NCI-H446 (cell line): ENCODE measurements at regions not wholly inside any gene's neighbourhood (a gene's known extent, or its start where the extent isn't known, plus 50 kb on each side); places are given as distances from the start of the nearest gene placed in this dataset.
"Not testable (repeated sequence)": the region's sequence is repeated elsewhere in the genome, so short reads cannot be mapped to it uniquely, and the experiment has no call there.

Experiments used
- DNase-seq, 2 experiments: peaks; one replicate each; lab custom pipeline; 2025; lab: John Stamatoyannopoulos, UW

DNA sequence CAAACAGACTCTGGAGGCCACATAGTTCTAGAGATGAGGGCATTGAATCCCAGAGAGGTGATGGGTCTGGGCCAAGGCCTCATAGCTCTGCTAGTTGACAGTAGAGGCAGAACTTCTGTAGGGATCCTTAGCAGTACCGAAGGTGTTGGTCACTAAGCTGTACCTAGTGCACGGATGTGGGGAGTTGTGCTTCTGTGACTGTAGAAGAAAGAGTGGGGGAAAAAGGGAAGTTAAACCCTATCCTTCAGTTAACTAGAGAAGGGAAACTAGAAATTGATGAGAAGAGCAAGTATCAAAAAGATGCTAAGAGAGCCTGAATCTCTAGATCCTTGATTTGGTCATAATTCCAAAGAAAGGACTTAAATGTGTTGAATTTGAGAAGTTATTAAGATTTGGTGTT lies 186.7 kb downstream of the NFKBIZ start:
- no peak for DNase-seq

GRCh38 chr3:102036472-102036871 lies 187.2 kb downstream of the NFKBIZ start:
- DNase-seq = no peak

GRCh38 chr3:102037209-102037608 lies 187.9 kb downstream of the NFKBIZ start:
- no peak for DNase-seq

GRCh38 chr3:102037791-102038190 lies 188.5 kb downstream of the NFKBIZ start:
- no peak for DNase-seq

- DNase-seq = no peak
Measured at GRCh38 chr3:102038477-102039142, 189.3 kb downstream of the NFKBIZ start.

GRCh38 chr3:102040144-102040543 lies 190.8 kb downstream of the NFKBIZ start:
- not testable (repeated sequence) for DNase-seq

DNA sequence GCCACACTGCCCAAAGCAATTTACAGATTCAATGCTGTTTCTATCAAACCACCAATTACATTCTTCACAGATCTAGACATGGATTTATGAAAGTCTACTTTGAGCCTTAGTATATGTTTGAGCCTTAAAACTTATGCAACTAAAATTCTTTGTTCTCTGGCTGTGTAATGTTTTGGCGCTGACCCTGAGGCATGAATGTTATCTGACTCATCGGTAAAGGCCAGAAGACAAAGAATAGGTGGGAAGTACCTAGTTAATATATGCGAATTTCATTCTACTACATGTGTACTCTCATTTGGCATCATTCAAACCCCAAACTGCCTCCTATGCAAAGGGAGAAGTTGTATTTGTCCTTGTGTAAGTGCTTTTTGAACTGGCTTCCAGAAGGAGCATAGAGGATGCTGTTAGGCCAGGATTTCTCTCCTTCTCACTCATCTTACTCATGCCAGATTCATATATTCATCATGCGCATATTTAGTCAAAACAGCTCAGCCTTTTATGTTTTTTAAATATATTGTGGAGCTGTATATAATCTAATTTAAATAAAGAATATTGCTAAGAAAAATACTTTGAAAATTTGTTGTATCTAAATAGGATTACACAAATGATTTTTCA lies 204.2 kb downstream of the NFKBIZ start:
- DNase-seq = no peak

- no peak for DNase-seq
Measured at GRCh38 chr3:102054543-102055080, 205.3 kb downstream of the NFKBIZ start.

- DNase-seq = no peak
Measured at GRCh38 chr3:102057781-102058421, 208.6 kb downstream of the NFKBIZ start.

DNA sequence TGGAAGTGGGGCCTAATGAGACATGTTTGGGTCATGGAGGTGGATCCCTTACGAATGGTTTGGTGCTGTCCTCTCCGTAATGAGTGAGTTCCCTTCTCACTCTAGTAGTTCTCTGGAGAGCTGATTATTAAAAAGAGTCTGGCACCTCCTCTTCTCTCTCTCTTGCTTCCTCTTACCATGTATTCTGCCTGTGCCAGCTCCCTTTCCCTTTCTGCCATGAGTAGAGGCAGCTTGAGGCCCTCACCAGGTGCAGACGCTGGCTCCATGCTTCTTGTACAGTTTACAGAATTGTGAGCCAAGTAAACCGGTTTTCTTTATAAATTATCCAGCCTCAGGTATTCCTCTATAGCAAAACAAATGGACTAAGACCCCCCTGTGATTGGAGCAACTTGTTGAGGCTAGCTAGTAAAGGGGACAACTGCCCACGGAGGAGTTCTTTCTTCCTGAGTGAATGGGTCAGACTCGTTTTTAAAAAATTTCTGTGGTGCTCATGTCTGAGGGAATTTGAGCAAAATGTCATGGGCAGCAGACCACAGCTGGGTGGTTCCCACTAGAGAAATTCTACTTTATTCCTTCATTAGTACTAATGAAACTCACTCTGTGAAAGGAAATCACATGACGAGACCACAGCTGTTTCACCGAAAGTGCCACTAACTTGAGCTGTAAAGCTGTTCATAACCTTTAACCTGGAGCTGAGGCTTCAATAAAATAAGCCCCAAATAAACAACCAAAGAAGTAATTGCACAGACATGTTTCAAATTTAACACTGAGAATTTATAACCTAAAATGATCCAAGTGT lies 210.0 kb downstream of the NFKBIZ start:
- DNase-seq = no peak

DNA sequence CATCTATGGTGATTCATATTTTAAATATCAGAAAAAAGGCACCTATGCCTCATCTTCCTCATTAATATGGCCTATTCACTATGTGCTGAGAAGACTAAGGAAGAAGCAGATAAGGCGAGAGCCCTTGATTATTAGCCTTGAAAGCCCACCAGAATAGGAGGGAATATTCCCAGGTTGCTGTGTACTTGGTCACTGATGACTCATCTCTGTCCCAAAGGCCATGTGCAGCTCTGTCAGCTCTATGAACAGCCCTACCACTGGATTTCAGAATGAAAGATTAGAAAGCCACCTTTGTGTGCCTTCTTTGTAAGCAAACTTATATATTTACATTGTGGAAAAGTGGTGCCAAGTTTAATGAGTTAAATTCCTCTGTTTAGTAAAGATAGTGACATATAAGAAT lies 211.5 kb downstream of the NFKBIZ start:
- DNase-seq = no peak

- DNase-seq = no peak
Measured at GRCh38 chr3:102063572-102063971, 214.3 kb downstream of the NFKBIZ start.

DNA sequence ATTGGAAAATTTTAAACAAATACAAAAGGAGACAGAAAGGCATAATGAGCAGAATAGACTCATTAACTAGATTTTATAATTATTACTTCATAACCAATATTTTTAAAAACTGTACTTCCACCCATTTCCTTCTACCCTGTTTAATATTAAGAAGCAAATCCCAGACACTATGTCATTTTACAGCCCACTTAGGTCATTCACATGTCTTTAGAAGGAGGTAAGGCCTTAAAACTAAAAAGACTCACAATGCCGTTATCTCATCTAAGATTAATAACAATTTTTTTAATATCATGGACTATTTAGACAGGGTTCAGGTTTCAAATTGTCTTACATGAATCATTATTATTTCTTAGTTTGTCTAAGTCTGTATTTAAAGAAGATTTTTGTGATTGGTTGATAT lies 217.2 kb downstream of the NFKBIZ start:
- DNase-seq = no peak

DNA sequence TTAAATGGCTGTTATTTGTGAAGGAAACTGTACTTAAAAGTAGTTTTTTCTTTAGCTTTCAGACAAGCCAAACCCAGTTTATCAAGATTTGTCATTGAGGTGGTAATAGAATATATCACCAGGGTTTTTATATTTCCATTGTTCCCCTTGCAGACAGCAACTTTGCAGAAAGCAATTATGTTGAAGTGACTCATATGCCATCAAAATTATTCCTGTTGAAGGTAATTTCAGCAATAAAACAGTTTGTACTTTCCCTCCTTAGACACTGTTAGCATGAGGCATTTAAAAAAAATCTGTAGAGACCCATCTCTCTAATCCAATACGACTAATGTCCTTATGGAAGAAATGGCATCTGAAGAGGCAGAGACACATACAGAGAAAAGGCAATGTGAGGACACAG lies 219.0 kb downstream of the NFKBIZ start:
- DNase-seq = no peak

DNA sequence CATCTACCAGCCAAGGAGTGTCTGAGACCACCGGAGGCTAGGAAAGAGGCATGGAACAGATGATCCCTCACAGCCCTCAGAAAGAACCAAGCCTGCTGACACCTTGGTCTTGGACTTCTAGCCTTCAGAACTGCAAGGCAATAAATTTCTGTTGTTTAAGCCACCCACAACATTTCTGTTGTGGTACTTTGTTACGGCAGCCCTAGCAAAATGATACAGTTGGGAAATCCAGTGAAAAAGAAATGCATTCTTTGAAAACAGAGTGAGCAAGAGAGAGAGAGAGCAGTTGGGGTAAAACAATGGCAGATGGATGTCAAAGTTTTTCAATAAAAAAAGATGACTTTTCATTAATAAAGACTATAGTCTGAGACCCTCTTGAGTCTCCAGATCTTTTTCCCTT lies 219.4 kb downstream of the NFKBIZ start:
- DNase-seq = no peak

GRCh38 chr3:102069211-102069662 lies 219.9 kb downstream of the NFKBIZ start:
- no peak for DNase-seq

DNA sequence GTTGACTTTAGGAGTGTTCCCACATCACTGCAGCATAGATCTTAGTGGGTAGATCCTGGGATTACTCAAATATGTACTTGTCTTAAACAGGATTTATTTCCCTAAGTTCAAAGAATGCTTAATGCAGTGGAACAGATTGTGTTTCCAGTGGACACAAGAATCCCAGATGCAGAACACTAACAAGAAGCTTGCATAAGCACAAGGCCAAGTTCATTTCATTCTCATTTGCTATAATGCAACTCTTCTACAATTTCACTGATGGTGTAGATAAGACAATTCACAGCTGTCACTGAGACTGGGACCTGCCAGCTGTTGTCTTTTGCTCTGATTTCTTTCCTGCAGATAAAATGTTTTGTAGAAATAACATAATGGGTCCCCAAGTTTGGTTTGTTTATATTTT lies 225.6 kb downstream of the NFKBIZ start:
- DNase-seq = no peak

DNA sequence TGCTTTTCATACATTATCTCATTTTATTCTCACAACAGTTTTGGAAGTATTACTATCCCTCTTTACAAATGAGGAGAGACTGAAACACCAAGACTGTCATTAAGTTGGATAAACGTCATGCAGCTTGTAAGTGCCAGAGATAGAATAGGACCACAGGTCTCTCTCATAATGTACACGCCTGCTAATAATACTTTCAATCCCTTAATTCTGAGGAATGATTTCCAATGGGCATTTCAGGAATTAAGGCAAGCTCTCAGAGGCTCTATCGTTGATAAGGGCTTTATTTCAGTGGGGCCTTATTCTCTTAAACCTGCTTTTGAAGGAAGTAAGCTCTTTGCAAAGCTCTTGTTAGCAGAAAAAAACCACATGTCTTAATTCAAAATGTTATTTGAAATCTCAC lies 229.1 kb downstream of the NFKBIZ start:
- DNase-seq = no peak

- DNase-seq = no peak
Measured at GRCh38 chr3:102078854-102079808, 229.8 kb downstream of the NFKBIZ start.

DNA sequence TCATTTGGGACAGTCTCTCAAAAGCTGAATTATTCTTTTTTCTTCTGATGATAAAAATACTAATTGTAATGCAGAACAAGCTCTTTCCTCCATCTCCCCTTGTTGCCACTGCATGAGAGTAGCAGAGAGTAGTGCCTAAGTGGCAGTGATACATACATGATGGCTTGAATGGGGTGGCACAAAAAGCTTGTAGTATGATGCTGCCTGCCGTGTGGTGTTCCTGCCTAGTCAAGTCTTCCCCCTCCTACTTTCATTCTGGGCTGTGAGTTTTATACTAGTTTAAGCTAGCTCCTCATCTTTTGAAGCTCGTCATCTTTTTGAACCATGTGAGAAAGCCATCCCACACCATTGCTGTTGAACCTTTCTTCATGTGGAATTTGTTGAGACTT lies 230.5 kb downstream of the NFKBIZ start:
- DNase-seq = no peak
